Common myeloid progenitor, CD34-positive (primary cell): ENCODE measurements at regions not wholly inside any gene's neighbourhood (a gene's known extent, or its start where the extent isn't known, plus 50 kb on each side); places are given as distances from the start of the nearest gene placed in this dataset.

Source experiments
- CTCF ChIA-PET: fragments of 350-600 bp; sonication (Branson Sonifier 250); formaldehyde crosslinking; loops from one replicate; lab custom pipeline; 2021; ENCODE audit warnings: antibody characterized with exemption; lab: Charles Lee
- POLR2A ChIA-PET: fragments of 350-600 bp; sonication (Branson Sonifier 250); formaldehyde crosslinking; loops from one replicate; lab custom pipeline; 2021; ENCODE audit warnings: antibody characterized with exemption; lab: Charles Lee
- DNase-seq, 3 donors: peaks; one replicate each; pipeline versions ENCODE4 v3.0.0 to v3.0.0-alpha.2; 2013
- H3K27ac ChIP-seq, 2 experiments: 1 replicate in 1 of 2; 2 replicates in 1 of 2; pipeline ENCODE4 v1.7.0; 2013; ENCODE audit warnings: inconsistent platforms in 2 of 2, low read length in 2 of 2, mild to moderate bottlenecking in 2 of 2, low read depth in 1 of 2, moderate library complexity in 1 of 2; ENCODE audit not compliant: severe bottlenecking in 2 of 2, insufficient read depth in 1 of 2, poor library complexity in 1 of 2
- H3K27me3 ChIP-seq, 5 experiments: replicated peaks in 2 of 5; 1 replicate in 3 of 5; 2 replicates in 2 of 5; pipeline versions ENCODE4 v1.6.1 to v1.7.0; 2013; ENCODE audit warnings: low read length in 4 of 5, mild to moderate bottlenecking in 2 of 5, moderate library complexity in 2 of 5, inconsistent platforms in 1 of 5; ENCODE audit not compliant: insufficient read depth in 5 of 5, control insufficient read depth in 4 of 5
- H3K36me3 ChIP-seq, 4 experiments: 1 replicate in 2 of 4; 2 replicates in 2 of 4; pipeline versions ENCODE4 v1.6.1 to v1.7.0; 2013; ENCODE audit warnings: low read length in 3 of 4, control low read depth in 1 of 4, mild to moderate bottlenecking in 1 of 4; ENCODE audit not compliant: control insufficient read depth in 4 of 4, insufficient read depth in 4 of 4
- H3K4me1 ChIP-seq, 4 experiments: 1 replicate in 3 of 4; 2 replicates in 1 of 4; pipeline versions ENCODE4 v1.6.1 to v1.7.1; 2013; ENCODE audit warnings: low read length in 3 of 4, mild to moderate bottlenecking in 3 of 4, control low read depth in 1 of 4, inconsistent platforms in 1 of 4, moderate library complexity in 1 of 4; ENCODE audit not compliant: control insufficient read depth in 4 of 4, insufficient read depth in 4 of 4; ENCODE audit errors: control extremely low read depth in 1 of 4
- H3K4me3 ChIP-seq, 7 experiments: 1 replicate in 4 of 7; 2 replicates in 3 of 7; pipeline versions ENCODE4 v1.5.1 to v1.7.0; 2013; ENCODE audit warnings: mild to moderate bottlenecking in 7 of 7, low read length in 6 of 7, moderate library complexity in 6 of 7, inconsistent platforms in 2 of 7, low read depth in 2 of 7, control low read depth in 1 of 7; ENCODE audit not compliant: insufficient read depth in 4 of 7, control insufficient read depth in 1 of 7; ENCODE audit errors: extremely low read depth in 1 of 7
- H3K9me3 ChIP-seq, 5 experiments: 1 replicate in 4 of 5; 2 replicates in 1 of 5; pipeline versions ENCODE4 v1.6.1 to v1.7.1; 2013; ENCODE audit warnings: low read length in 4 of 5, mild to moderate bottlenecking in 2 of 5, inconsistent platforms in 1 of 5, low read depth in 1 of 5, moderate library complexity in 1 of 5; ENCODE audit not compliant: control insufficient read depth in 4 of 5, insufficient read depth in 2 of 5; ENCODE audit errors: control extremely low read depth in 1 of 5
- WGBS: methylation state at CpG from one replicate; pipeline ENCODE4 v1.1.5; 2013; ENCODE audit not compliant: insufficient coverage; 5-methylcytosine and 5-hydroxymethylcytosine counted together

DNA sequence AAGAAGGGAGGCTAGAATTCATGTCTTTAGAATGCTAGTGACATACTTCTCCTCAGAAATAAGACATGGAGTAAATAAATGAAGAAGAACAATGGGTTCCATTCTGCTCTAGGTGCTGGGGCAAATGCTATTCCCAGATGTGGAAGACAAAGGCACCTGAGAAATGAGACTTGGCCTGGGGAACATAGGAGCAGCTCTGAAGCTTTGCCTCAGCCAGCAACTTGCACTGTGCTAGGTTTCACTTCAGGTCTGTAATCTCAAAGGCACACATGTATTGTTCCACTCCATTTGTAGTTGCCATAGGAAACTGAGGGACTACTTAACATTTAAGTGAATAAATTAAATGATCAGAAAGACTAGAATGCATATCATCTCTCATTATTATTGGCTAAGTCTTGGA is 538.9 kb upstream of the REG3G start:
- Histone ChIP-seq H3K27ac (no peak overlapping the region), H3K36me3 (no peaks in the 10 kb centered on the region), H3K9me3 (no peaks in the 10 kb centered on the region), H3K27me3 (no peaks in the 10 kb centered on the region), H3K4me3 (no peak overlapping the region), H3K4me1 (no peaks in the 10 kb centered on the region)
- CTCF ChIA-PET = no interaction called here
- POLR2A ChIA-PET = no interaction called here
- no peak for DNase-seq

DNA sequence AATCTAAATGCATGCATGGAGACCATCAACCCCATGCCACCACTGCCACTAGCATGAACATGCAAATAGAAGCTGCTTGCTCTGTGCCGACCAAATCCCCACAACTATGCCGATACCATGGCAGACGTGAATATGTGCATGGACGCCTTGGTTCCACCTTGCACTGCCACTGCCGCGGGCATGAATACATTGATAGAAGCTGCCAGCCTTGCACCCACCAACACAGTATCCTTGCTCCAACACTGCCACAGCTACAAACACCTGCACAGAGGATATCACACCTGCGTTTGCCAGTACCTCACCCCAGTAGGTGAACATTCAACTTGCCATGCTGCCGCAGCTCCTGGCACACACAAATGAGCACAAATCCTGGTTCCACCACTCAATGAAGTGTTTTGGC is 527.4 kb upstream of the REG3G start:
- no peak overlapping the region for H3K4me3 ChIP-seq
- H3K9me3 ChIP-seq = peaks cover 0 to 3% (median 0%) of the 10 kb centered on the region in 5 experiments
- CTCF ChIA-PET = no interaction called here
- POLR2A ChIA-PET = no interaction called here
- WGBS = 95% methylated on average over 6 of the region's 8 CpGs
- no peak overlapping the region for H3K27ac ChIP-seq
- no peaks in the 10 kb centered on the region for H3K27me3 ChIP-seq
- no peak for DNase-seq
- no peaks in the 10 kb centered on the region for H3K36me3 ChIP-seq
- no peaks in the 10 kb centered on the region for H3K4me1 ChIP-seq

- H3K9me3 ChIP-seq = no peaks in the 10 kb centered on the region
- H3K4me3 ChIP-seq = no peak overlapping the region
- H3K27ac ChIP-seq = no peak overlapping the region
- H3K4me1 ChIP-seq = no peaks in the 10 kb centered on the region
- POLR2A ChIA-PET = no interaction called here
- no CpG with 5 or more reads among the region's 1 CpG for WGBS
- H3K27me3 ChIP-seq = no peaks in the 10 kb centered on the region
- no peaks in the 10 kb centered on the region for H3K36me3 ChIP-seq
- CTCF ChIA-PET = no interaction called here
- DNase-seq = no peak
These were observed 519.2 kb upstream of the REG3G start for GRCh38 chr2:78506301-78506700.

GRCh38 chr2:78521938-78522337 is 503.6 kb upstream of the REG3G start:
- H3K4me3 ChIP-seq = no peak overlapping the region
- H3K27ac ChIP-seq = no peak overlapping the region
- no peak for DNase-seq
- CTCF ChIA-PET = no interaction called here
- no peaks in the 10 kb centered on the region for H3K9me3 ChIP-seq
- POLR2A ChIA-PET = no interaction called here
- 81% methylated on average over 3 of the region's 3 CpGs for WGBS
- H3K36me3 ChIP-seq = no peaks in the 10 kb centered on the region
- no peaks in the 10 kb centered on the region for H3K27me3 ChIP-seq
- no peaks in the 10 kb centered on the region for H3K4me1 ChIP-seq

DNA sequence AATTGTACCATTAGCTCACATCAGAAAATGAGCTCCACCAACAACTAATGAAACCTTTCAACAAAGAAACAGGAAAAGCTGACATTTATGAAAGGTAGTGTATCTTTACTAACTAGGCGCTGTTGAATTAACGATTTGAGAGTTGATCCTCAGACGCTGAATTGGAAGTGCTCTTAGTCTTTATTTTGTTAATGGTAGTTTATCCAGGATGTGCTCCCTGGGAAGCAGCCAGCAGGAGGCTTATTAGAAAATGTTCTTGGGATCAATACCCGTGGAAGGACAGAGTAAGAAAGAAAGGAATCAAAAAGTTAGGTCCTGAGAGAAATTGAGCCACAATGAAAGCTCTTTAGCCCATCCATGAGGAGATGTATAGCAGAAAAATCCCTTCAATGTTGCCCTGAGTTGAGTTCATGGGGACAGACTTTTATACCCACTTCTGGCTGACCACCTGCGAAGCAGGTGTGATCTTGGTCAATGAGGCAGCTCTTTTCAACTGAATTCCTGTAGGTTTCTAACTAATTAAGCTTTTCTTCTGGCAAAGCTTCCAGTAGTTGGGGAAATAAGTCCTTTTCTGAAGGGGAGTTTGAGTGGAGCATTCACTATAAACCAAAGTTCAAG is 492.6 kb upstream of the REG3G start:
- Histone ChIP-seq H3K9me3 (no peaks in the 10 kb centered on the region), H3K4me3 (no peak overlapping the region), H3K4me1 (no peaks in the 10 kb centered on the region), H3K36me3 (no peaks in the 10 kb centered on the region), H3K27me3 (no peaks in the 10 kb centered on the region), H3K27ac (no peak overlapping the region)
- ChIA-PET POLR2A (no interaction called here), CTCF (interaction anchor here (1.1 kb wide), 1 partner anchor 10 kb away, joined by 3 read pairs; no protein-coding TSS in a partner anchor)
- WGBS = 40% methylated on average over 5 of the region's 5 CpGs
- DNase-seq = no peak

- no peaks in the 10 kb centered on the region for H3K27me3 ChIP-seq
- H3K36me3 ChIP-seq = no peaks in the 10 kb centered on the region
- CTCF ChIA-PET = no interaction called here
- H3K4me3 ChIP-seq = no peak overlapping the region
- no peaks in the 10 kb centered on the region for H3K4me1 ChIP-seq
- no peaks in the 10 kb centered on the region for H3K9me3 ChIP-seq
- POLR2A ChIA-PET = no interaction called here
- DNase-seq = no peak
- H3K27ac ChIP-seq = no peak overlapping the region
These were observed 490.1 kb upstream of the REG3G start for GRCh38 chr2:78535395-78535794.

GRCh38 chr2:78538322-78538721 is 487.2 kb upstream of the REG3G start:
- no peaks in the 10 kb centered on the region for H3K9me3 ChIP-seq
- no peak overlapping the region for H3K4me3 ChIP-seq
- no peaks in the 10 kb centered on the region for H3K27me3 ChIP-seq
- no peak overlapping the region for H3K27ac ChIP-seq
- WGBS = 100% methylated on average over 1 of the region's 1 CpG
- DNase-seq = no peak
- no peaks in the 10 kb centered on the region for H3K36me3 ChIP-seq
- ChIA-PET POLR2A (no interaction called here), CTCF (no interaction called here)
- no peaks in the 10 kb centered on the region for H3K4me1 ChIP-seq
